ENCODE measurements at regions not wholly inside any gene's neighbourhood (a gene's known extent, or its start where the extent isn't known, plus 50 kb on each side); places are given as distances from the start of the nearest gene placed in this dataset.

- Mint-ChIP-seq H3K36me3 (ENCODE audit: low read depth) (no peaks in the 10 kb centered on the region), H3K27me3 (ENCODE audit: insufficient read depth, low read depth, poor library complexity) (no peaks in the 10 kb centered on the region), H3K27ac (no peak overlapping the region), H3K9me3 (no peaks in the 10 kb centered on the region), H3K4me3 (no peak overlapping the region), H3K4me1 (no peaks in the 10 kb centered on the region)
- Histone ChIP-seq H4K20me1 (replicated peaks; ENCODE audit: insufficient read depth) (no peaks in the 10 kb centered on the region), H3K27ac (ENCODE audit: low read depth) (no peak overlapping the region), H3F3A (replicated peaks; ENCODE audit: low read depth) (no peaks in the 10 kb centered on the region), H3K9me2 (ENCODE audit: insufficient read depth) (no peaks in the 10 kb centered on the region), H2AFZ (no peak overlapping the region), H3K79me2 (replicated peaks; ENCODE audit: insufficient read depth) (no peaks in the 10 kb centered on the region), H3K4me2 (no peak overlapping the region), H3K36me3 (ENCODE audit: insufficient read depth) (no peaks in the 10 kb centered on the region), H3K4me3 (no peak overlapping the region), H3K27me3 (ENCODE audit: insufficient read depth) (no peaks in the 10 kb centered on the region), H3K4me1 (ENCODE audit: insufficient read depth) (no peaks in the 10 kb centered on the region)
- DNase-seq (ENCODE audit: low spot score), result no peak
- ATAC-seq, result no peak
- TF ChIP-seq EZH2phosphoT487 (IDR thresholded peaks at IDR 0.05; ENCODE audit: unreplicated experiment) (no peak), ZNF462 (CRISPR knock-in tag; IDR thresholded peaks at IDR 0.05) (no peak), ETS1 (IDR thresholded peaks at IDR 0.05) (no peak), POLR2AphosphoS5 (IDR thresholded peaks at IDR 0.05; ENCODE audit: low read depth) (no peak), CREB1 (CRISPR knock-in tag; IDR thresholded peaks at IDR 0.05; ENCODE audit: low read depth) (no peak), CTCF (conservative IDR thresholded peaks at IDR 0.05; ENCODE audit: low read depth in 2 of 2) (no peak), STAT1 (IDR thresholded peaks at IDR 0.05; ENCODE audit: unreplicated experiment) (no peak), REST (IDR thresholded peaks at IDR 0.05; ENCODE audit: unreplicated experiment) (no peak), EZH2 (IDR thresholded peaks at IDR 0.05; ENCODE audit: low read depth, unreplicated experiment) (no peak), NANOG (IDR thresholded peaks at IDR 0.05; ENCODE audit: borderline replicate concordance) (no peak), ZNF331 (CRISPR knock-in tag; IDR thresholded peaks at IDR 0.05; ENCODE audit: low read depth) (no peak), JUNB (IDR thresholded peaks at IDR 0.05; ENCODE audit: unreplicated experiment) (no peak), ZNF114 (CRISPR knock-in tag; IDR thresholded peaks at IDR 0.05) (no peak)
These were observed 66.0 kb upstream of the SCN7A start for GRCh38 chr2:166560022-166560421.

Data from GM23338 (cell line).